ENCODE measurements at regions not wholly inside any gene's neighbourhood (a gene's known extent, or its start where the extent isn't known, plus 50 kb on each side); places are given as distances from the start of the nearest gene placed in this dataset.

DNA sequence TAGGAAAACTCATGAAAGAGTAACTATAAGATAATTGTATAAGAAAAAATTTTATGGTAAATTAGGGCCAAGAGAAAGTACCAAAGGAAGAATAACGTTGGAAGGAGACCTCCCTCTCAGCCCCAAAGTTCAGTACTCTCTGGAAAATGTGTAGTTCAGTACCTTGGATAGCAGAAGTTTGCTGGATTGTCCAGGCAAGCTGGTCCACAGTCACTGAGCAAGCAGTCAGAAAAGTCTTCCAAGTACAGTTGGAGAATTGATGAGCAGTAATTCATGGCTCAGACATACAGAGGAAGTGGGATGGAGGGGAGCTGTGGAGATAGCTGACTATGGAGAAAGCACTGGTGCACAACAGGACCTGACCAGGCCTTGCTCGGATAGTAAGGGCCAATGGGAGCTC is 598.2 kb upstream of the NDST4 start:
- TF ChIP-seq, protein P1, sequence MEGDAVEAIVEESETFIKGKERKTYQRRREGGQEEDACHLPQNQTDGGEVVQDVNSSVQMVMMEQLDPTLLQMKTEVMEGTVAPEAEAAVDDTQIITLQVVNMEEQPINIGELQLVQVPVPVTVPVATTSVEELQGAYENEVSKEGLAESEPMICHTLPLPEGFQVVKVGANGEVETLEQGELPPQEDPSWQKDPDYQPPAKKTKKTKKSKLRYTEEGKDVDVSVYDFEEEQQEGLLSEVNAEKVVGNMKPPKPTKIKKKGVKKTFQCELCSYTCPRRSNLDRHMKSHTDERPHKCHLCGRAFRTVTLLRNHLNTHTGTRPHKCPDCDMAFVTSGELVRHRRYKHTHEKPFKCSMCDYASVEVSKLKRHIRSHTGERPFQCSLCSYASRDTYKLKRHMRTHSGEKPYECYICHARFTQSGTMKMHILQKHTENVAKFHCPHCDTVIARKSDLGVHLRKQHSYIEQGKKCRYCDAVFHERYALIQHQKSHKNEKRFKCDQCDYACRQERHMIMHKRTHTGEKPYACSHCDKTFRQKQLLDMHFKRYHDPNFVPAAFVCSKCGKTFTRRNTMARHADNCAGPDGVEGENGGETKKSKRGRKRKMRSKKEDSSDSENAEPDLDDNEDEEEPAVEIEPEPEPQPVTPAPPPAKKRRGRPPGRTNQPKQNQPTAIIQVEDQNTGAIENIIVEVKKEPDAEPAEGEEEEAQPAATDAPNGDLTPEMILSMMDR (IDR thresholded peaks at IDR 0.05): no peak
- no peak for TF ChIP-seq POLR2A (IDR thresholded peaks at IDR 0.05)
- no peak for TF ChIP-seq POLR2AphosphoS5 (IDR thresholded peaks at IDR 0.05)
